RWPE2 (cell line): ENCODE measurements at regions not wholly inside any gene's neighbourhood (a gene's known extent, or its start where the extent isn't known, plus 50 kb on each side); places are given as distances from the start of the nearest gene placed in this dataset.

Source experiments
- ATAC-seq: fragments of 200-7000 bp; cut with Tn5 transposase; 3 replicates; pipeline ENCODE4 v1.9.1; 2021; ENCODE audit warnings: low read depth
- DNase-seq: peaks from one replicate; pipeline ENCODE4 v3.0.0-alpha.2; 2020; ENCODE audit warnings: low spot score
- H3K27ac ChIP-seq: fragments of 450-650 bp; 2 replicates; pipeline ENCODE4 v1.5.1; 2017; ENCODE audit warnings: mild to moderate bottlenecking; ENCODE audit not compliant: poor library complexity, severe bottlenecking
- H3K27me3 ChIP-seq: fragments of 250-450 bp; sonication (Bioruptor Pico); 2 replicates; pipeline ENCODE4 v1.5.1; 2021; ENCODE audit warnings: mild to moderate bottlenecking, moderate library complexity; ENCODE audit not compliant: insufficient read depth, poor library complexity, severe bottlenecking
- H3K36me3 ChIP-seq: fragments of 250-450 bp; sonication (Bioruptor Pico); 2 replicates; pipeline ENCODE4 v1.5.1; 2020; ENCODE audit warnings: low read depth, mild to moderate bottlenecking, moderate library complexity
- H3K4me1 ChIP-seq: fragments of 250-450 bp; sonication (Bioruptor Pico); 2 replicates; pipeline ENCODE4 v1.5.1; 2021; ENCODE audit warnings: mild to moderate bottlenecking, moderate library complexity; ENCODE audit not compliant: insufficient read depth, poor library complexity, severe bottlenecking
- H3K4me3 ChIP-seq: fragments of 250-450 bp; sonication (Bioruptor Pico); 2 replicates; pipeline ENCODE4 v1.5.1; 2021; ENCODE audit warnings: mild to moderate bottlenecking, moderate library complexity; ENCODE audit not compliant: severe bottlenecking
- H3K9me3 ChIP-seq: fragments of 250-450 bp; sonication (Bioruptor Pico); 2 replicates; pipeline ENCODE4 v1.5.1; 2021; ENCODE audit warnings: mild to moderate bottlenecking, moderate library complexity; ENCODE audit not compliant: severe bottlenecking
- TF ChIP-seq, protein P1 (sequence below): fragments of 450-650 bp; IDR thresholded peaks from one replicate; pipeline ENCODE4 v1.5.1; 2017; ENCODE audit warnings: mild to moderate bottlenecking, moderate library complexity; ENCODE audit not compliant: poor library complexity, severe bottlenecking

DNA sequence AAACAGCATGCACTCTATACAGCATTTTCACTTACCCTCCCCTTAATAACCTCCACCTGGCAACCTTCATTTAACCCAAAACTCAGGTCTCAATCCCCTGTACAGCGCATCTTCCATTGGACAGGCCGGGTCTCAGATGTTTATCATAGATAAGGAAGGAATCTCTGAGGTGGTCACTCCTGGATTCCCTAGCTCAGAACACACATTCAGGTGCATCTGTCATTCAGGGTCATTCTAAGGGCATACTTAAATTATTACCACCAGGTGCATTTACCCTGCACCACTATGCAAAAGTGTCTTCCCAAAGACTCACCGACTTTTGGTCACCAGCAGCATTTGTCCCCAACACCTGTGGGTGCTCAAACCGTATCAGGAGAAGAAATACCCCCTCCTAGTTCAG is 144.2 kb downstream of the RELL1 start:
- Histone ChIP-seq H3K9me3 (no peaks in the 10 kb centered on the region), H3K36me3 (no peaks in the 10 kb centered on the region), H3K27me3 (no peaks in the 10 kb centered on the region), H3K4me1 (no peaks in the 10 kb centered on the region), H3K27ac (no peak overlapping the region), H3K4me3 (no peak overlapping the region)
- no peak for DNase-seq
- TF ChIP-seq, protein P1, sequence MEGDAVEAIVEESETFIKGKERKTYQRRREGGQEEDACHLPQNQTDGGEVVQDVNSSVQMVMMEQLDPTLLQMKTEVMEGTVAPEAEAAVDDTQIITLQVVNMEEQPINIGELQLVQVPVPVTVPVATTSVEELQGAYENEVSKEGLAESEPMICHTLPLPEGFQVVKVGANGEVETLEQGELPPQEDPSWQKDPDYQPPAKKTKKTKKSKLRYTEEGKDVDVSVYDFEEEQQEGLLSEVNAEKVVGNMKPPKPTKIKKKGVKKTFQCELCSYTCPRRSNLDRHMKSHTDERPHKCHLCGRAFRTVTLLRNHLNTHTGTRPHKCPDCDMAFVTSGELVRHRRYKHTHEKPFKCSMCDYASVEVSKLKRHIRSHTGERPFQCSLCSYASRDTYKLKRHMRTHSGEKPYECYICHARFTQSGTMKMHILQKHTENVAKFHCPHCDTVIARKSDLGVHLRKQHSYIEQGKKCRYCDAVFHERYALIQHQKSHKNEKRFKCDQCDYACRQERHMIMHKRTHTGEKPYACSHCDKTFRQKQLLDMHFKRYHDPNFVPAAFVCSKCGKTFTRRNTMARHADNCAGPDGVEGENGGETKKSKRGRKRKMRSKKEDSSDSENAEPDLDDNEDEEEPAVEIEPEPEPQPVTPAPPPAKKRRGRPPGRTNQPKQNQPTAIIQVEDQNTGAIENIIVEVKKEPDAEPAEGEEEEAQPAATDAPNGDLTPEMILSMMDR = no peak
- no peak for ATAC-seq

- ATAC-seq = no peak
- no peak overlapping the region for H3K4me3 ChIP-seq
- H3K9me3 ChIP-seq = no peaks in the 10 kb centered on the region
- no peaks in the 10 kb centered on the region for H3K27me3 ChIP-seq
- H3K36me3 ChIP-seq = no peaks in the 10 kb centered on the region
- TF ChIP-seq, protein P1 = no peak
- no peak overlapping the region for H3K27ac ChIP-seq
- no peaks in the 10 kb centered on the region for H3K4me1 ChIP-seq
- no peak for DNase-seq
These were observed 145.7 kb downstream of the RELL1 start for GRCh38 chr4:37540486-37540885.

DNA sequence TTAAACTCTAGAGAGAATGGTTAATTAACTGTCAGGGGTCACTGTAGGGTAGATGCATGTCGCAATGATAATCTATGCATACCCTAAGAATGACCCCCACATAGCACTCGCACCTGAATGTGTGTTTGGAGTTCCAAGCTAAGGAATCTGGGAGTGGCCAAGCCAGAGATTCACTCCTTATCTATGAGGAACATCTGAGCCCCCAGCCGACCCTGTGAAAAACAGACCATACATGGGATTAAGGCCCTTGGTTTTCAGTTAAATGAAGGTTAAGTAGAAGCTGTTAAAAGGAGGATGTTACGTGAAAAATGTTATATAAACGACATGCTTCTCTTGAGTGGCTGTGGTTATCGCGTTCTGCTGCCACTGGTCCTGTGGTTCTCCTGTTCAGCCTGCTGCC is 147.2 kb downstream of the RELL1 start:
- no peaks in the 10 kb centered on the region for H3K36me3 ChIP-seq
- no peak overlapping the region for H3K4me3 ChIP-seq
- H3K27ac ChIP-seq = no peak overlapping the region
- DNase-seq (no peak), ATAC-seq (no peak)
- peaks cover under 1% of the 10 kb centered on the region for H3K4me1 ChIP-seq
- no peaks in the 10 kb centered on the region for H3K27me3 ChIP-seq
- no peaks in the 10 kb centered on the region for H3K9me3 ChIP-seq
- TF ChIP-seq, protein P1 = no peak

DNA sequence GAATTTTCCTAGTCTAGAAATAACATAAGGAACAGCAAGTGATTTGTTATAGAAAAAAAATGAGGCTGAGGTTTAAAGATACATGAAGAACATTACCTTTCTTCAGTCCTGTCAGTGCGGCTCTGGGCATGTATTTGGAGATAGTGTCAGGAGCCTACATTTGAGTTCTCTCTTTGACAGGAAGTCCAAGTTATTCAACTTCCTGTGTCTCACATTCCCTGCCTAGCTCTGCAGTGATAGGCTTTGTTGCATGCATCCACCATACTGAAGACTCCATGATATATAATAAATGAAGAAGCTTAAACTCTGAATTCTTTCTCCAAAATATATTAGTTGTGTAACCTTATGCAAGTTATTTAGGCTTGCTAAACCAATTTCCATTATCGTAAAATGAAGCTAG is 148.7 kb downstream of the RELL1 start:
- DNase-seq (no peak), ATAC-seq (no peak)
- Histone ChIP-seq H3K4me3 (no peak overlapping the region), H3K27ac (no peak overlapping the region), H3K27me3 (no peaks in the 10 kb centered on the region), H3K36me3 (no peaks in the 10 kb centered on the region), H3K4me1 (peaks cover 9% of the 10 kb centered on the region), H3K9me3 (no peaks in the 10 kb centered on the region)
- TF ChIP-seq, protein P1 = no peak

DNA sequence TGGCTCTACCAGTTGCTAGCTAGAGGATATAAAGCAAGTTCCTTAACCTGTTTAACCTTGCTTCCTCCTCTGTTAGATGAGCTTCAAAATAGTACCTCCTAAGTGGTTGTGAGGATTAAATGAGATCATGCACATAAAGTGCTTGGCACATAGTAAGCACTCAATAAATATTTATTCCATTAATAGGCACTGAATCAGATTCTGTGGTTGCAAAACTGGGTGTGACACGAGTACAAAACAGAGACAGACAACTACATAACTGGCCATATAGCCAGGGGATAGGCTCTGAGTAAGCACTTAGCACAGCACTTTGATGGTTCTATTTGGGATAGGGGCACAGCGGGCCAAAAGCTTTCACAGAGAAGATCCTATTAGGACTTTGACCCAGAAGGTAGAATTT is 150.3 kb downstream of the RELL1 start:
- Histone ChIP-seq H3K27ac (no peak overlapping the region), H3K4me1 (peaks cover 9% of the 10 kb centered on the region), H3K36me3 (no peaks in the 10 kb centered on the region), H3K9me3 (no peaks in the 10 kb centered on the region), H3K4me3 (no peak overlapping the region), H3K27me3 (no peaks in the 10 kb centered on the region)
- ATAC-seq (peak; percentile 61), DNase-seq (no peak)
- TF ChIP-seq, protein P1 = no peak
